ENCODE measurements at regions not wholly inside any gene's neighbourhood (a gene's known extent, or its start where the extent isn't known, plus 50 kb on each side); places are given as distances from the start of the nearest gene placed in this dataset.
A peak's percentile ranks its signal among the peaks of the same experiment; 100 is the strongest.

DNA sequence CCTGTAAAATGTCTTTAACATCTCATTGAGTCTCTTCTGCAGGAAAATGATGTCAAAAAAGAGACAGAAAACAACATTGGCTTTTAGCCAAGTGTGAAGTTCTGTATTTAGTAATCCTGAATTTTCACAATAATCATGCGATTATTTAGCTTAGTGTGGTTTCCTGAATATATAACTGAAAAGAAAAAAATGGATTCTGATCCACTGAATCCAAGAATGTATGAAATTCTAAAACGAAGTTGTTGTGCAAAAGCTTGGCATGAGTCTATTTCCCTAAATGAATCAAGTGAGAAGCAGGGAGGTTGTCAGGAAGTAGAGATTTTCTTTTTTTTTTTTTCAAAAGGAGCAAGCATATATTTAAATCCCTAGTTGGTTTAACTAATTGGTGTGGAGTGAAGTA, 145.9 kb upstream of the CDH6 start:
- no peaks in the 10 kb centered on the region for H3K36me3 ChIP-seq (ENCODE audit: control insufficient read depth, insufficient read depth, low read length)
- no peaks in the 10 kb centered on the region for H3K27me3 ChIP-seq (ENCODE audit: control insufficient read depth, insufficient read depth, low read length)
- no peak for DNase-seq (ENCODE audit: low read depth)
- TF ChIP-seq CTCF (IDR thresholded peaks at IDR 0.05; ENCODE audit: insufficient read depth, low read length, severe bottlenecking) = no peak
- H3K4me3 ChIP-seq (ENCODE audit: low read depth, low read length) = no peak overlapping the region
- no peak for FAIRE-seq

GRCh38 chr5:31047007-31047406, 146.5 kb upstream of the CDH6 start:
- H3K27me3 ChIP-seq (ENCODE audit: control insufficient read depth, insufficient read depth, low read length) = no peaks in the 10 kb centered on the region
- TF ChIP-seq CTCF (IDR thresholded peaks at IDR 0.05; ENCODE audit: insufficient read depth, low read length, severe bottlenecking) = no peak
- DNase-seq (ENCODE audit: low read depth) = no peak
- H3K36me3 ChIP-seq (ENCODE audit: control insufficient read depth, insufficient read depth, low read length) = no peaks in the 10 kb centered on the region
- no peak overlapping the region for H3K4me3 ChIP-seq (ENCODE audit: low read depth, low read length)
- no peak for FAIRE-seq

DNA sequence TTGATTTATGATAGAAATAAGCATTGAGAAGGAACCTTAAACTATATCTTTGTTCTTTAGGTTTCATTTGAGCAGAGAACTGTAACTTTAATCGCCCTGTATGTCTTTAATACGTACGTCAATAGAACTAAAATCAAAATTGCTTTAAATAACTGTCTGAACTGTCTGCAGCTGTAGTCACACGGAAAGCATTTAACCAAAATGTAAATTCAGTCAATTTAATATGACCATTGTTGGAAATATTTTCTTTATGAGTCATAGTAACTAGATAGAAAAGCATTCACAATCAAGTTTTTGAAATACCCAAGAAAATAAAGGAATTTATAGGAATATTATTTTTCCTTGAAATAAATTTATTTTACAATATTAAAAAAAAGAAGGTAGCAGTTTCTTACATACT, 157.1 kb upstream of the CDH6 start:
- Histone ChIP-seq H3K27me3 (ENCODE audit: control insufficient read depth, insufficient read depth, low read length) (no peaks in the 10 kb centered on the region), H3K36me3 (ENCODE audit: control insufficient read depth, insufficient read depth, low read length) (no peaks in the 10 kb centered on the region), H3K4me3 (ENCODE audit: low read depth, low read length) (no peak overlapping the region)
- no peak for FAIRE-seq
- DNase-seq (ENCODE audit: low read depth) = peak; percentile 58
- no peak for TF ChIP-seq CTCF (IDR thresholded peaks at IDR 0.05; ENCODE audit: insufficient read depth, low read length, severe bottlenecking)

DNA sequence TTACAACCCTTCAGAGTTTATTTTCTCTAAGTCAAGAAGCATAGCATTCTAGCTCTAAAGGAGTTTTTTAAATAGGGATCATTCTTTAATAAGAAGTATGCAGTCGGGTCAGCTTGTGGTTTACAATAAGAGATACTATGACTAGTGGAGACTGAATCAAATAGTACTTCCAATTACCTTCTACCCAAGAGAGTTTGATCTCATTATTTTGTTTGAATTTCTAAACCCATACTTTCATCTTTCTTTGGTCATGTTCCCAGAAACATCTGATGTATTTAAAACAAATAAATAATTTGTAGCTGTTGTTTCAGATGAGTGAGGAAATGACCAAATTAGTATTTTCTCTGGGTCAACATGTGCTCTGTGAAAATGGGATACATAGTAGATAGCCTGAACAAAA, 160.2 kb upstream of the CDH6 start:
- Histone ChIP-seq H3K4me3 (ENCODE audit: low read depth, low read length) (no peak overlapping the region), H3K36me3 (ENCODE audit: control insufficient read depth, insufficient read depth, low read length) (no peaks in the 10 kb centered on the region), H3K27me3 (ENCODE audit: control insufficient read depth, insufficient read depth, low read length) (no peaks in the 10 kb centered on the region)
- DNase-seq (ENCODE audit: low read depth) = no peak
- no peak for FAIRE-seq
- no peak for TF ChIP-seq CTCF (IDR thresholded peaks at IDR 0.05; ENCODE audit: insufficient read depth, low read length, severe bottlenecking)

GRCh38 chr5:31029925-31030324, 163.6 kb upstream of the CDH6 start:
- FAIRE-seq = no peak

More at GRCh38 chr5:31029925-31030324, 163.6 kb upstream of the CDH6 start:
- H3K4me3 ChIP-seq (ENCODE audit: low read depth, low read length) = no peak overlapping the region
- H3K36me3 ChIP-seq (ENCODE audit: control insufficient read depth, insufficient read depth, low read length) = no peaks in the 10 kb centered on the region
- no peaks in the 10 kb centered on the region for H3K27me3 ChIP-seq (ENCODE audit: control insufficient read depth, insufficient read depth, low read length)
- no peak for DNase-seq (ENCODE audit: low read depth)
- no peak for TF ChIP-seq CTCF (IDR thresholded peaks at IDR 0.05; ENCODE audit: insufficient read depth, low read length, severe bottlenecking)
